WTC11 (cell line): ENCODE measurements at regions not wholly inside any gene's neighbourhood (a gene's known extent, or its start where the extent isn't known, plus 50 kb on each side); places are given as distances from the start of the nearest gene placed in this dataset.

ENCODE experiments used
- CREB1 ChIP-seq: sonication (generic); formaldehyde crosslinking; IDR thresholded peaks from 2 replicates; pipeline ENCODE4 v1.8.0; 2023; ENCODE audit warnings: mild to moderate bottlenecking, missing genetic modification reagents
- CREM ChIP-seq: sonication (generic); formaldehyde crosslinking; IDR thresholded peaks from 2 replicates; pipeline ENCODE4 v1.8.1; 2022; ENCODE audit warnings: mild to moderate bottlenecking, missing genetic modification reagents, moderate library complexity
- CTCF ChIP-seq: fragments of 200-600 bp; IDR thresholded peaks from 2 replicates; pipeline ENCODE4 v1.8.0; 2022; ENCODE audit warnings: antibody characterized with exemption
- IRF1 ChIP-seq: sonication (generic); formaldehyde crosslinking; IDR thresholded peaks from 2 replicates; pipeline ENCODE4 v1.8.0; 2023; ENCODE audit warnings: missing genetic modification reagents
- SP1 ChIP-seq: sonication (generic); formaldehyde crosslinking; conservative IDR thresholded peaks from 2 replicates; pipeline ENCODE4 v1.8.1; 2022; ENCODE audit warnings: missing genetic modification reagents
- ZNF396 ChIP-seq: fragments of 250-450 bp; sonication (Bioruptor Pico); IDR thresholded peaks from 2 replicates; pipeline ENCODE4 v1.8.0; 2021; ENCODE audit warnings: mild to moderate bottlenecking, moderate library complexity, borderline replicate concordance
- ZNF512 ChIP-seq: sonication (generic); formaldehyde crosslinking; IDR thresholded peaks from 2 replicates; pipeline ENCODE4 v1.8.1; 2022; ENCODE audit warnings: missing genetic modification reagents, borderline replicate concordance
- TF ChIP-seq, protein P1 (sequence below): sonication (generic); formaldehyde crosslinking; IDR thresholded peaks from 2 replicates; pipeline ENCODE4 v1.8.0; 2022; ENCODE audit warnings: mild to moderate bottlenecking, missing genetic modification reagents

DNA sequence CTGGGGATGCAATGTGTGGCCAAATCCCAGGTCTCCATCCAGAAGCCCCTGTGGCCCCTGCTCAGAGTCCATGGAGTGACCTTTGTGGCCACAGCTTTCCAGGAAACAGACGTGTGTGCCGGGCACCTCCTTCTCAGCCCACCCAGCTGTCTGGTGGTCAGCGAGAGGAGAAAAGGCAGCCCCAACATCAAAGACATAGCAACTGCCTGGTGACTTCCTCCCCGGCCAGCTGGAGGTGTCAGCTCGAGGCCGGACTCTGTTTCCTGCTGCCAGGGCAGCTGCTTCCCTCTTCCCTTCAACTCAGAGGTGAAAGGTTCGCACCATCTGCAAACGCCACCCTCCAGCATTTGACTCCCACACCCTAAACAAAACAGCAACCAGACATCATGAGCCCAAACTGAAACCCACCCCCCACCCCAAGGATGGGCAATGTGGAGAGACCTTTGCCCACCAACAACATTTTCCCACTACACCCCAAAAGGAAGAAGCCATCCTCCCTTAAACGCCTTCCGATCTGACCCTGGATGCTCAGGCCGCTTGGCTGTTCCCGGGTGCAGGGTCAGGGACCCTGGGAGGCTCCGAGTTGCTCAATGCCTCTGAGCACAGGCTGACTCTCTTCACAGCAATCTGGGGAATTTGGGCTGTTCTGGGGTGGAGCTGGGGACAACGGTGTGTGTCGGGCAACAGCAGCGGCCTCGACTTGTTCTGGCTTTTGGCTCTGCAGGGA lies 162.3 kb downstream of the PSMG1 start:
- TF ChIP-seq CTCF (no peak), IRF1 (CRISPR knock-in tag) (no peak), CREM (no peak), ZNF512 (no peak), CREB1 (CRISPR knock-in tag) (no peak), SP1 (no peak), ZNF396 (CRISPR knock-in tag) (no peak)
- TF ChIP-seq, protein P1, sequence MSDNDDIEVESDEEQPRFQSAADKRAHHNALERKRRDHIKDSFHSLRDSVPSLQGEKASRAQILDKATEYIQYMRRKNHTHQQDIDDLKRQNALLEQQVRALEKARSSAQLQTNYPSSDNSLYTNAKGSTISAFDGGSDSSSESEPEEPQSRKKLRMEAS (CRISPR knock-in tag) = no peak
